ENCODE measurements at regions not wholly inside any gene's neighbourhood (a gene's known extent, or its start where the extent isn't known, plus 50 kb on each side); places are given as distances from the start of the nearest gene placed in this dataset.
A peak's percentile ranks its signal among the peaks of the same experiment; 100 is the strongest.

DNA sequence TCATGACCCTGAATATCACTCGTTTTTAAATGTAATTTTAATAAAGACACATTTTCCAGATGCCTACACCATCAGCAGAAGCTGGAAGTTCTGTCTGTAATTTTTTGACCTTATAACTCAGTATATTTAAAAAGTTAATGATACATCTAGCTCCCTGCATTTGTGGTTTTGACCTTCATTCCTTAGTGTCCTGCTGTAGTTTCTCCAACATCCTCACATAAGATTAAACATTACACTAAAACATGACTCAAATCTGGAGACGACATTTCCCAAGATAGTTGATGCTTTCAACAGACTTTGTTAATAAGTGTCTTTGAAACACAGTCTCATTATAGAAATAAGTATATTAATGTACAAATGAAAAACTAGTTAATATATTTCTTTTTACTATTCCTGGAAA lies 363.1 kb downstream of the POM121L12 start:
- Histone ChIP-seq H3K27me3 (ENCODE audit: low read depth, low read length) (no peaks in the 10 kb centered on the region), H3K4me3 (ENCODE audit: low read depth in 1 of 2, low read length in 2 of 2) (no peak overlapping the region), H3K36me3 (ENCODE audit: control insufficient read depth in 1 of 2, insufficient read depth in 2 of 2, low read length in 2 of 2) (no peaks in the 10 kb centered on the region), H3K9me3 (ENCODE audit: control insufficient read depth in 1 of 2, low read length in 2 of 2) (no peaks in the 10 kb centered on the region), H3K4me1 (ENCODE audit: control insufficient read depth in 1 of 2, insufficient read depth in 2 of 2, low read length in 2 of 2) (no peaks in the 10 kb centered on the region), H3K27ac (ENCODE audit: low read length) (no peak overlapping the region)

DNA sequence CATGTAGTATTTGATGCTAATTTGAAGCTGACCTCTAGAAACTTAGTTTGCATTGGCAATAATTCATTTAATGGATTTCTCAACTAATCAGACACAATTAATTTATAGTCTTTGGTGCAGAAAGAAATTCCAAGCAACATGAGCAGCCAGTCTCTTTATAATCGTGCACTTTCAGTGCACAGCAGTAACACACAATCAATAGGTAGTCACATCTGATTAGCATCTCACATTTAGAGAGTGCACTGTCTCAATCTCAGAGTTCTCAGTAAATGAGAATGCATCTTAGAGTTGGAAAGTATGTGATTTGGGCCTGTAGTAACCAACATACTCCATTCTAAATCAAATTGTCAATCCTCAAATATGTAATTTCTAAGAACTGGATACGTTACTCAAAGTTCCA lies 377.6 kb downstream of the POM121L12 start:
- no peaks in the 10 kb centered on the region for H3K27me3 ChIP-seq (ENCODE audit: low read depth, low read length)
- H3K36me3 ChIP-seq (ENCODE audit: control insufficient read depth in 1 of 2, insufficient read depth in 2 of 2, low read length in 2 of 2) = no peaks in the 10 kb centered on the region
- no peak overlapping the region for H3K4me3 ChIP-seq (ENCODE audit: low read depth in 1 of 2, low read length in 2 of 2)
- no peak overlapping the region for H3K27ac ChIP-seq (ENCODE audit: low read length)
- H3K4me1 ChIP-seq (ENCODE audit: control insufficient read depth in 1 of 2, insufficient read depth in 2 of 2, low read length in 2 of 2) = no peaks in the 10 kb centered on the region
- H3K9me3 ChIP-seq (ENCODE audit: control insufficient read depth in 1 of 2, low read length in 2 of 2) = no peaks in the 10 kb centered on the region

DNA sequence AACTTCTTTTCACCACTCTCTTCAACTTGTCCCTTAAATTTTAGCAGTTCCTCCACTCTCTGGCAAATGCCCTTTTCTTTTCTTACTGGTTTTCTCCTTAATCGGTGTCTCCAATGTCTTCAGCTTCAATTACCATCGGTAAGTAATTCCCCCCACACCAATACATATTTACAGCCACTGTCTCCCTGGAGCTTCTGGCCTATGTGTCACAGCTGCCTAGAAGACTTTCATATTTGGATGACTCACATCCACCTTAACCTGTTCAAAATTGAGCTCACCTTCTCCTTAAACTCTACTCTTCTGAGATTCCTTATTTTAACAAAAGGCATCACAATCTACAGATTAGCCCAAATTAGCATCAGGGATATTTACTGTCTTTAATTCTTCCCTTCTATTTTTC lies 380.4 kb downstream of the POM121L12 start:
- Histone ChIP-seq H3K9me3 (ENCODE audit: control insufficient read depth in 1 of 2, low read length in 2 of 2) (no peaks in the 10 kb centered on the region), H3K27me3 (ENCODE audit: low read depth, low read length) (no peaks in the 10 kb centered on the region), H3K36me3 (ENCODE audit: control insufficient read depth in 1 of 2, insufficient read depth in 2 of 2, low read length in 2 of 2) (no peaks in the 10 kb centered on the region), H3K4me1 (ENCODE audit: control insufficient read depth in 1 of 2, insufficient read depth in 2 of 2, low read length in 2 of 2) (no peaks in the 10 kb centered on the region), H3K27ac (ENCODE audit: low read length) (no peak overlapping the region), H3K4me3 (ENCODE audit: low read depth in 1 of 2, low read length in 2 of 2) (no peak overlapping the region)

DNA sequence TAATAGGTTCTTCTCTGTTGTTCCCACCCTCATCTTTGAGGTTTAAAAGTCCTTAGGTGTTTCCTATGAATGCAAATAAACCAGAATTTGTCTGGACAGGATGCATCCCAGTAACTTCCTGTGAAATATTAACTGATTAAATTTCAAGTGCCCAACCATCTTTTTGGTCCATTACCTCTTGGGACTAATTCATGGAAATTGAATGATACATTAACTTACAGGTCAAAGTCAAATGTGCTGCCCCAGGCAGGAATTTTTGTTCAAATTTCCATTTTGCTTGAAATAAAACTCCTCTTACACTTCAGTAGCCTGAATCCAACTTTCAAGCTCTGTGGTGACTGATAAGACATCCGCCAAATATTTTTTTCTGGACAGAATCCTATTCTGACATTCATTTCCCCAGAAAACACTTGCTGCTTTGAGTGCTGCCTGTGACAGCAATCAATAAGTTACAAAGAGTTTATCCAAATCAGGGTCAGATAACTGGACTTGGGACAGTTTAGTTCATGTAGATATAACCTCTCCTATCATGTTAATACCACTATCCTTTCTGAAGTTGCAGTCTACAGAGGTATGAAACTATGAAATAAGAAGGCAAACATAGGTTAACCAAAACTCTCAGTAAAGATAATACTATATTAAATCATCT lies 383.5 kb downstream of the POM121L12 start:
- Histone ChIP-seq H3K9me3 (ENCODE audit: control insufficient read depth in 1 of 2, low read length in 2 of 2) (no peaks in the 10 kb centered on the region), H3K36me3 (ENCODE audit: control insufficient read depth in 1 of 2, insufficient read depth in 2 of 2, low read length in 2 of 2) (no peaks in the 10 kb centered on the region), H3K4me1 (ENCODE audit: control insufficient read depth in 1 of 2, insufficient read depth in 2 of 2, low read length in 2 of 2) (no peaks in the 10 kb centered on the region), H3K27me3 (ENCODE audit: low read depth, low read length) (no peaks in the 10 kb centered on the region), H3K27ac (ENCODE audit: low read length) (no peak overlapping the region), H3K4me3 (ENCODE audit: low read depth in 1 of 2, low read length in 2 of 2) (no peak overlapping the region)

DNA sequence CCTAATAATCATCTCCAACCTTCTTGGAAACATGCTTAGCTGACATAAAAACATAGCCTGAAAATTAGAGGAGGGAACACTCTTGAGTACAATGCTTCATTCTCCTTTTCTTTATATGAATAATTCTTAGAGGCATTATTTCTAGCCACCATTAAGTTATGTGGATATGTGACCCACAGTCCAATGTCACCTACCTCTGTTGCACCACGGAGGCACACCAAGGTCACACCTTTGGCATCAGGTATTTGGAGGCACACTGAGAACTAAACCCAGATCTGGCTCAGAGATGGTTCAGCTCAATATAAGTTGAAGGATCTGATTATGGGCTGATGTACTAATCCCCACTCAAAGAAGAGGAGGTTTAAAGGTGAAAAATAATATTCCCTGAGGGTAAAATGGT lies 385.1 kb downstream of the POM121L12 start:
- H3K4me3 ChIP-seq (ENCODE audit: low read depth in 1 of 2, low read length in 2 of 2) = no peak overlapping the region

DNA sequence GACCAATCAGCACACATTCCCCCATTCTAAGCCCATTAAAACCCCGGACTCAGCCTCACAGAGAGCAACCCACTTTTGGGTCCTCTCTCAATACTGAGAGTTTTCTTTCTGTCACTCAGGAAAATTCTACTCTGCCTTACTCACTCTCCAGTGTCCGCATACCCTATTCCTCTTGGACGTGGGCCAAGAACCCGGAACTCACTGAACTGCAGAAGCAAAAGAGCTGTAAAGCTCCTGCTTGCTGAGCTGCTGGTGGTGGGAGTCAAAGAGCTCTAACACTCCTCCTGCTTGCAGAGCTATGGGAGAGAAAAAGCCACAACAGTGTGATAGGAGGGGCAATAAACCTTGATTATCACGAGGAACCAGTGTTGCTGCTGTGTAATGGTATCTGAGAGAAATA lies 386.9 kb downstream of the POM121L12 start:
- no peak overlapping the region for H3K4me3 ChIP-seq (ENCODE audit: low read depth in 1 of 2, low read length in 2 of 2)
- no peaks in the 10 kb centered on the region for H3K27me3 ChIP-seq (ENCODE audit: low read depth, low read length)
- no peak overlapping the region for H3K27ac ChIP-seq (ENCODE audit: low read length)
- no peaks in the 10 kb centered on the region for H3K9me3 ChIP-seq (ENCODE audit: control insufficient read depth in 1 of 2, low read length in 2 of 2)
- no peaks in the 10 kb centered on the region for H3K36me3 ChIP-seq (ENCODE audit: control insufficient read depth in 1 of 2, insufficient read depth in 2 of 2, low read length in 2 of 2)
- H3K4me1 ChIP-seq (ENCODE audit: control insufficient read depth in 1 of 2, insufficient read depth in 2 of 2, low read length in 2 of 2) = no peaks in the 10 kb centered on the region

More for the DNA sequence above, 385.1 kb downstream of the POM121L12 start:
- no peaks in the 10 kb centered on the region for H3K36me3 ChIP-seq (ENCODE audit: control insufficient read depth in 1 of 2, insufficient read depth in 2 of 2, low read length in 2 of 2)
- H3K27me3 ChIP-seq (ENCODE audit: low read depth, low read length) = no peaks in the 10 kb centered on the region
- no peaks in the 10 kb centered on the region for H3K4me1 ChIP-seq (ENCODE audit: control insufficient read depth in 1 of 2, insufficient read depth in 2 of 2, low read length in 2 of 2)
- no peaks in the 10 kb centered on the region for H3K9me3 ChIP-seq (ENCODE audit: control insufficient read depth in 1 of 2, low read length in 2 of 2)
- H3K27ac ChIP-seq (ENCODE audit: low read length) = no peak overlapping the region

DNA sequence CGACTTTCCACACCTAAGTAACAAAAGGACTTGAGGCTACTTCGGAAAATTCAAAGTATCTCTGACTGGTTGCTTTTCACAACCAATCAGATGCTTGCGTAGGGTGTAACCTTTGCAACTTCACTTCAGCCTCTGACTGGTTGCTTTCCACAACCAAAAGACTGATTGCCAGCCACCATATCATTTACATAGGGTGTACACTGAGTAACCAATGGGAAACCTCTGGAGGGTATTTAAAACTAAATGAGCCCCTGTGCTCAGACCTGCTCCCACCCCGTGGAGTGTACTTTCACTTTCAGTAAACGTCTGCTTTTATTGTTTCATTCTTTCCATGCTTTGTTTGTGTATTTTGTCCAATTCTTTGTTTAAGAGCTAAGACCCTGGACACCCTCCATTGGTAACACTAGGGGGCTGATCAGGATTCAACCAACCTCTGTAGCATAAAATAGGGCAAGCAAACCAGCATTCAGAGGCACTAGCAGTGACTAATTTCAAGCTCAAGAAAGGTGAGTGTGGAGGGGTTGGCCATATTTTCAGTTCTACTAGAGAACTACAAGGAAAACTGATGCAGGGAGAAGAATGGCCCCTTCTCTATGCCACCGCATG lies 390.8 kb downstream of the POM121L12 start:
- Histone ChIP-seq H3K36me3 (ENCODE audit: control insufficient read depth in 1 of 2, insufficient read depth in 2 of 2, low read length in 2 of 2) (no peaks in the 10 kb centered on the region), H3K27me3 (ENCODE audit: low read depth, low read length) (no peaks in the 10 kb centered on the region), H3K4me3 (ENCODE audit: low read depth in 1 of 2, low read length in 2 of 2) (peak overlapping the region in 1 of 2 donors; percentile 16), H3K9me3 (ENCODE audit: control insufficient read depth in 1 of 2, low read length in 2 of 2) (peaks cover 0 to 4% of the 10 kb centered on the region in 2 donors), H3K27ac (ENCODE audit: low read length) (no peak overlapping the region), H3K4me1 (ENCODE audit: control insufficient read depth in 1 of 2, insufficient read depth in 2 of 2, low read length in 2 of 2) (no peaks in the 10 kb centered on the region)

DNA sequence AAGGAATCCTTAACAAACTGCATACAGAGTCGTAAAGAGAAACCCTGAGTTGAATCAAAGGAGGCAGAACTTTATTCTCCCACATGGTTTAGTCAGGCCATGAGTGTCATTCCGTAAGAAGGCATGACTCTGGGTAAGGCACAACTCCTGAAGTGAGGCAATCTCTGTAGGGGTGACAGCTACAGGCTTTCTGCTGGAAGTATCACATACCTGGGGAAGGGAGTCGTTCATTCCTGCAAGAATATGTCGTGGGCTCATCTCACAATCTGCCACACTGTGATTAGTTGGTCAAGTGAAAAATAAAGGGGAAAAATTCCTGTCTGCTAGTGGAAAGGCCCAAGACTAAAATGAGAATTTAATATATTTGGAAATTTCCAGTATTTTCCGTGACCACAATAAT lies 392.6 kb downstream of the POM121L12 start:
- Histone ChIP-seq H3K27ac (ENCODE audit: low read length) (no peak overlapping the region), H3K36me3 (ENCODE audit: control insufficient read depth in 1 of 2, insufficient read depth in 2 of 2, low read length in 2 of 2) (no peaks in the 10 kb centered on the region)

DNA sequence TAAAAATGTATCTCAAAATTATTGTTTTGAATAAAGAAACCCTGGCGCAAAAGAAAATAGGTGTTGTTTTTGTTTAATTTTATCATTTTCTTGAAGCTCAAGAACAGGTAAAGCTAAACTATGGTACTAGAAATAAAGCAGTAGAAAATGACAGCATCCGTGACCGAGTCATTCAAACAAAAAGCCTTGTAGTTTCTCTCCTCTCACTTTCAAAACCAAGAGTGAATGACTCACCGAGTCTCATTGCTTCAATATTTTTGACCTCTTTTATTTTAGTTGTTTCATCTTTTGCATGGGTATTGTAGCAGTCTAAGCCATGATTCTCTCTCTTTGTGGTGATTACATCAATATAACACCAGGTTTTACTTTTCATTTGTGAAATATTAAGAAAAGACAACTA lies 396.5 kb downstream of the POM121L12 start:
- H3K27ac ChIP-seq (ENCODE audit: low read length) = no peak overlapping the region
- H3K9me3 ChIP-seq (ENCODE audit: control insufficient read depth in 1 of 2, low read length in 2 of 2) = peaks cover 0 to 4% of the 10 kb centered on the region in 2 donors
- no peaks in the 10 kb centered on the region for H3K4me1 ChIP-seq (ENCODE audit: control insufficient read depth in 1 of 2, insufficient read depth in 2 of 2, low read length in 2 of 2)
- no peak overlapping the region for H3K4me3 ChIP-seq (ENCODE audit: low read depth in 1 of 2, low read length in 2 of 2)
- no peaks in the 10 kb centered on the region for H3K27me3 ChIP-seq (ENCODE audit: low read depth, low read length)
- no peaks in the 10 kb centered on the region for H3K36me3 ChIP-seq (ENCODE audit: control insufficient read depth in 1 of 2, insufficient read depth in 2 of 2, low read length in 2 of 2)

More for the DNA sequence above, 392.6 kb downstream of the POM121L12 start:
- Histone ChIP-seq H3K9me3 (ENCODE audit: control insufficient read depth in 1 of 2, low read length in 2 of 2) (peaks cover 0 to 4% of the 10 kb centered on the region in 2 donors), H3K4me1 (ENCODE audit: control insufficient read depth in 1 of 2, insufficient read depth in 2 of 2, low read length in 2 of 2) (no peaks in the 10 kb centered on the region), H3K4me3 (ENCODE audit: low read depth in 1 of 2, low read length in 2 of 2) (no peak overlapping the region), H3K27me3 (ENCODE audit: low read depth, low read length) (no peaks in the 10 kb centered on the region)

DNA sequence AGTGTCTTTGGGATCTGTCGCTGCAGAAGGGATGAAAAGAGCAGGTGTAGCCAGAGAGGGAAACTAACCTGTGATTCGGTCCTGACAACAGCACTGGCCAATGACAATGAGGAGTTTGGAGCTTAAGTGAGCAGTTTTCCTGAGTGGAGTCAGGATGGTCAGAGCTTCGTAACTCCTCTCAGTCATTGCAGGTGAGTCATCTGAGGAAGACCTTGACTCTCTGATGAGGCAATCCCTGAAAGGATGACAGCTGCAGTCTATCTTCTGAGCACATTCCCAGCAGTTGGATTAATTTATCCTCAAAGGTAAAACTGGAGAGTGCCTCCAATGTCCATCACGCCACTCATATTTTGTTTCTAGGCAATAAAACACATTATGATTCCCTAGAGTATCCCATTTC lies 401.9 kb downstream of the POM121L12 start:
- no peaks in the 10 kb centered on the region for H3K36me3 ChIP-seq (ENCODE audit: control insufficient read depth in 1 of 2, insufficient read depth in 2 of 2, low read length in 2 of 2)
- H3K27ac ChIP-seq (ENCODE audit: low read length) = no peak overlapping the region
- no peaks in the 10 kb centered on the region for H3K4me1 ChIP-seq (ENCODE audit: control insufficient read depth in 1 of 2, insufficient read depth in 2 of 2, low read length in 2 of 2)
- H3K9me3 ChIP-seq (ENCODE audit: control insufficient read depth in 1 of 2, low read length in 2 of 2) = no peaks in the 10 kb centered on the region
- no peak overlapping the region for H3K4me3 ChIP-seq (ENCODE audit: low read depth in 1 of 2, low read length in 2 of 2)
- H3K27me3 ChIP-seq (ENCODE audit: low read depth, low read length) = no peaks in the 10 kb centered on the region

DNA sequence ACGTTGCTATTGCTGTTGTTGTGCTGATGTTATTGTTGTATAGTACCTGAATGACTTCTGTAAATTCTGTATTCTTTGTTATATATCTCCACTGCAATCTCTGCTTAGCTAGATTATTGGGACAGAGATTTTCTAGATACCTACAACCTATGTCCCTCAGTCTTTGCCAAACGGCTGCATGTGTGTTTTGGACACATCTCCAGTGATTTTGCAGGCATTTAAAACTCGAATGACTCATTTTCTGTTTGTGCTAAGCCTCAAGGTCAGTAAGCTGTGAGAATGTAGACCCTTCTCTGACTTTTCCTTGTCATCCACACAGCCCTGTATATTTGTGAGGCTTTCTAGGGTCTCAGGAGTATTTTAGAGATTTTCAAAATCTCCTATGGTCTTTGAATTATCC lies 410.7 kb downstream of the POM121L12 start:
- Histone ChIP-seq H3K27me3 (ENCODE audit: low read depth, low read length) (no peaks in the 10 kb centered on the region), H3K36me3 (ENCODE audit: control insufficient read depth in 1 of 2, insufficient read depth in 2 of 2, low read length in 2 of 2) (no peaks in the 10 kb centered on the region), H3K4me3 (ENCODE audit: low read depth in 1 of 2, low read length in 2 of 2) (no peak overlapping the region), H3K27ac (ENCODE audit: low read length) (no peak overlapping the region), H3K9me3 (ENCODE audit: control insufficient read depth in 1 of 2, low read length in 2 of 2) (no peaks in the 10 kb centered on the region), H3K4me1 (ENCODE audit: control insufficient read depth in 1 of 2, insufficient read depth in 2 of 2, low read length in 2 of 2) (no peaks in the 10 kb centered on the region)

DNA sequence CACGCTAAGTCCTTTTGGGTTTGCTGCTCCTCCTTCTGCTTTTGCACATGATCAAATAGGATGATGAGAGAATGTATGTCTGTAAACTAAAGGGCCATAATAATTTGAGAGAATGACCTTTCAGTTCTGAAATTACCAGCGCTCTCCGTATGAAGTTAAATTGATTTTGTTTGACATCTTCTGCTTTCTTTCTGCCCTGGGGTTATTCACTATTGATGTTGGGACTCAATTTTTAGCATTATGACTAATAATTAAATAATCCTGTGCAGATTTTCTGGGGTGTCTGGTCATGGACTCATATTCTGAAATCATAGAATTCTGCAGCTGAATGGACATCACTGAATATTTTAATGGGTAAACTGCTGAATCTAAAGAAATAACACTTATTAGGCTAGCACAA lies 423.2 kb downstream of the POM121L12 start:
- H3K27ac ChIP-seq (ENCODE audit: low read length) = no peak overlapping the region
- no peaks in the 10 kb centered on the region for H3K4me1 ChIP-seq (ENCODE audit: control insufficient read depth in 1 of 2, insufficient read depth in 2 of 2, low read length in 2 of 2)
- no peaks in the 10 kb centered on the region for H3K27me3 ChIP-seq (ENCODE audit: low read depth, low read length)
- H3K4me3 ChIP-seq (ENCODE audit: low read depth in 1 of 2, low read length in 2 of 2) = no peak overlapping the region
- no peaks in the 10 kb centered on the region for H3K36me3 ChIP-seq (ENCODE audit: control insufficient read depth in 1 of 2, insufficient read depth in 2 of 2, low read length in 2 of 2)
- no peaks in the 10 kb centered on the region for H3K9me3 ChIP-seq (ENCODE audit: control insufficient read depth in 1 of 2, low read length in 2 of 2)

Data from muscle layer of duodenum (tissue), 2 donors.